Subcutaneous abdominal adipose tissue (tissue), 5 donors: ENCODE measurements at regions not wholly inside any gene's neighbourhood (a gene's known extent, or its start where the extent isn't known, plus 50 kb on each side); places are given as distances from the start of the nearest gene placed in this dataset.
"Not testable (repeated sequence)": the region's sequence is repeated elsewhere in the genome, so short reads cannot be mapped to it uniquely, and the experiment has no call there.

Source experiments
- H3K27ac ChIP-seq: one replicate; pipeline ENCODE4 v1.7.0; 2013; ENCODE audit warnings: low read depth, mild to moderate bottlenecking, inconsistent platforms, low read length, moderate library complexity
- H3K27me3 ChIP-seq, 5 donors: one replicate each; pipeline ENCODE4 v1.7.0; 2013; ENCODE audit warnings: low read length in 5 of 5, inconsistent platforms in 1 of 5; ENCODE audit not compliant: control insufficient read depth in 5 of 5, insufficient read depth in 4 of 5
- H3K36me3 ChIP-seq, 5 donors: one replicate each; pipeline ENCODE4 v1.7.0; 2013; ENCODE audit warnings: low read length in 5 of 5; ENCODE audit not compliant: control insufficient read depth in 5 of 5, insufficient read depth in 5 of 5
- H3K4me1 ChIP-seq, 5 donors: one replicate each; pipeline ENCODE4 v1.7.0; 2013; ENCODE audit warnings: low read length in 5 of 5, mild to moderate bottlenecking in 3 of 5, moderate library complexity in 1 of 5; ENCODE audit not compliant: control insufficient read depth in 5 of 5, insufficient read depth in 5 of 5
- H3K4me3 ChIP-seq, 5 donors: one replicate each; pipeline ENCODE4 v1.7.0; 2013; ENCODE audit warnings: low read length in 5 of 5, low read depth in 1 of 5
- H3K9ac ChIP-seq, 5 donors: one replicate each; pipeline ENCODE4 v1.7.0; 2013; ENCODE audit warnings: low read length in 5 of 5, mild to moderate bottlenecking in 4 of 5, moderate library complexity in 3 of 5
- H3K9me3 ChIP-seq, 5 donors: one replicate each; pipeline ENCODE4 v1.7.0; 2013; ENCODE audit warnings: low read length in 5 of 5; ENCODE audit not compliant: control insufficient read depth in 5 of 5
- donor health status: healthy.
- donor health status: healthy.
- donor health status: healthy.
- donor health status: healthy.
- donor health status: healthy.

DNA sequence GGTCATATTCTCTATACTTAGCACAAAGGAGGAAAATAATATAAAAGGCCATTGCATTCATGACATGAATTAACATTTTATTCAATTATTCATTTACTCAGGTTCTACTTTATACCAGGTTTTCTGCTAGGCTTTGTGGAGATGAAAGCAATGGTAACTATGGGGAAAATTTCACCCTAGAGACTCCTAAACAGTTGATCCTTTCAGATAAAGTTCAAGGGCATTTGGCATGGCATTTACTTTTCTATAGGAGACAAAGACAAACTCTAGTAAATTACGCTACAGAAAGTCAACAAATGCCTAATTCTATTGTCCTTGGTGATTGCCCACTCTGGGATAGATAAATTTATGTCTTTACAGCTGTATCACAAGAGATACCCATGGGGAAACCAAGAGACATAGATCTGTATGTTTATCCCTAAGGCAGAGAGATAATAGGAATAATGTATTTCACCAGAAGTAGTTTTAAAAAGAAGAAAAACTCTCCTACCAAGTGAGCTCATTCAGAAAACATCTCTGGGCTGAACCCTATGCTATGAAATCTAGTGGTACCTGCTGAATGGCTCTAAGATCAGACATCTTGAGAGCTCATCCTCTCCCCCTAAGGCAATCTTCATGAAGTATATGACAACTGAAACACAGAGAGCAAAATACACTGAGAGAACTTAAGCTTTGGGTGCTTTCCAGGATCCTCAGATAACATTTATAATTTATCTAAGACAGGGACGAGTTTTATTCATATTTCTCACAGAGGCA lies 316.7 kb downstream of the ANTXR2 start:
- Histone ChIP-seq H3K9ac (no peak overlapping the region), H3K27ac (no peak overlapping the region), H3K36me3 (no peaks in the 10 kb centered on the region), H3K4me3 (no peak overlapping the region), H3K27me3 (no peaks in the 10 kb centered on the region), H3K4me1 (no peaks in the 10 kb centered on the region), H3K9me3 (no peaks in the 10 kb centered on the region)

DNA sequence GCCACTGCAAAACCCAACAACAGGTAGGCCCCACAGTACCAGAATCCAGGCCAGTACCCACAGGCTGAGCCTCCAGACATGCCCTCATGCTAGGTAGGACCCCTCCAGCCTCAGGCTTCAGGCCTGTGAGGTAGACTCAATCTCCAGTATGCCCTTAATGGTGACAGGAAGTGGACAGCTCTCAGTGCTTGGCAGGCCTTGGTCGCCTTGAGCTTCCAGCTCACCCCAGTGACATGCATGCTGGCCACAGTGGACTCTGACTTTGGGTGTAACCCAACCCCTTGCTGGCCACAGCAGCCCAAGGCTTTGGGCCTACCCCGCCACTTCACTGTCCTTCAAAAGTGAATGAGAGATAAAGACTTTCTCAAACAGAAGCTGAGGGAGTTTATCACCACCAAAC lies 324.2 kb downstream of the ANTXR2 start:
- Histone ChIP-seq H3K4me1 (no peaks in the 10 kb centered on the region), H3K27me3 (no peaks in the 10 kb centered on the region), H3K27ac (no peak overlapping the region), H3K9me3 (no peaks in the 10 kb centered on the region), H3K36me3 (no peaks in the 10 kb centered on the region), H3K4me3 (no peak overlapping the region), H3K9ac (no peak overlapping the region)

DNA sequence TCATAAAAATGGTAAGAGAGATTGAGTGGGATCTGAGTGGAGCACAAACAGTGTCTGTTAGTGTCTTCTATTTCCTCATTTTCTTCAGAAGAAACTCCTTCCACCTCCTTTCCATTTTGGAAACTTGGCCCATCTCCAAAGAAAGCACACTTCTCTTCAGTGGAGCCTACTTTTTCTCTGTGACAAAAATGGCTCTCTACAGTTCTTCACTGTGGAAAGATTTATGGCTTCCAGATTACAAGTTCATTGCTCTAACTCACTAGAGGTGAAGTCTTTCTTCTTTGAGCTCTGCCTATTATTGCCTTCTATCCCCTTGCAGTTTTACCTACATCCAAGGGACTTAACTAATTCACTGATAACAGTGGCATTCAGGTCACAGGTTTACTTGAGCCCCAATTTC lies 325.8 kb downstream of the ANTXR2 start:
- Histone ChIP-seq H3K4me1 (no peaks in the 10 kb centered on the region), H3K9ac (no peak overlapping the region), H3K9me3 (no peaks in the 10 kb centered on the region), H3K36me3 (no peaks in the 10 kb centered on the region), H3K4me3 (no peak overlapping the region), H3K27ac (no peak overlapping the region), H3K27me3 (no peaks in the 10 kb centered on the region)

DNA sequence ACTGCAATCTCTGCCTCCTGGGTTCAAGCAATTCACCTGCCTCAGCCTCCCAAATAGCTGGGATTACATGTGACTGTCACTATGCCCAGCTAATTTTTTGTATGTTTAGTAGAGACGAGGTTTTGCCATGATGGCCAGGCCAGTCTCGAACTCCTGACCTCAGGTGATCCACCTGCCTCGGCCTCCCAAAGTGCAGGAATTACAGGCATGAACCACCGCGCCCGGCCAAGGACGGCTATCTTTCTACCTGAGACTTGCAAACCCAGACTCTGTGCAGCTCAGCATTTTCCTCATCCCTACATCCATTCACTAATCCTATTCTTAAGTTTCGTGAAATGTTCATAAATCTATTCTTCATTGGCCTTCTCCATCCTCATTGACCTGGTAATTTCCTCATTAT lies 330.0 kb downstream of the ANTXR2 start:
- H3K36me3 ChIP-seq, result no peaks in the 10 kb centered on the region
- H3K4me1 ChIP-seq, result no peaks in the 10 kb centered on the region
- no peak overlapping the region for H3K9ac ChIP-seq
- H3K27me3 ChIP-seq, result no peaks in the 10 kb centered on the region
- H3K9me3 ChIP-seq, result no peaks in the 10 kb centered on the region
- no peak overlapping the region for H3K27ac ChIP-seq
- no peak overlapping the region for H3K4me3 ChIP-seq

DNA sequence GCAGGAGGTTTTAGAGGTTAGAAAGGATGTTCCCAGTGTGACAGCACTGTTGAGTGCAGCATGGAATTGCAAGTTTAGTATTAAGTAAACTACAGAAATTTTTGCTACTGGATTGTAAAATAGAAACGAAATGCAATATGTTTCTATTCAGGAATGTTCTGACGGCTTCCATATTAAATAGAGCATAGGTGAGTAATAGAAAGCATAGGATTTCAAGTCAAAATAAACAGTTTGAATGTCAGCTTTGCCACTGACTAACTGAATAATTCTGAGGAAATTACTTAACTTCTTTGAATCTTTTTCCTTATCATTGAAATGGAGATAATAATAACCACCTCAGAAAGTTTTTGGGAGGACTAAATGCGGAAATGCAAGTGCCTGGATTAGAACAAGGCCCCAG lies 331.9 kb upstream of the GK2 start:
- H3K4me3 ChIP-seq, result no peak overlapping the region
- no peaks in the 10 kb centered on the region for H3K4me1 ChIP-seq
- H3K9ac ChIP-seq, result no peak overlapping the region
- H3K36me3 ChIP-seq, result no peaks in the 10 kb centered on the region
- H3K9me3 ChIP-seq, result no peaks in the 10 kb centered on the region
- H3K27ac ChIP-seq, result no peak overlapping the region
- H3K27me3 ChIP-seq, result no peaks in the 10 kb centered on the region

DNA sequence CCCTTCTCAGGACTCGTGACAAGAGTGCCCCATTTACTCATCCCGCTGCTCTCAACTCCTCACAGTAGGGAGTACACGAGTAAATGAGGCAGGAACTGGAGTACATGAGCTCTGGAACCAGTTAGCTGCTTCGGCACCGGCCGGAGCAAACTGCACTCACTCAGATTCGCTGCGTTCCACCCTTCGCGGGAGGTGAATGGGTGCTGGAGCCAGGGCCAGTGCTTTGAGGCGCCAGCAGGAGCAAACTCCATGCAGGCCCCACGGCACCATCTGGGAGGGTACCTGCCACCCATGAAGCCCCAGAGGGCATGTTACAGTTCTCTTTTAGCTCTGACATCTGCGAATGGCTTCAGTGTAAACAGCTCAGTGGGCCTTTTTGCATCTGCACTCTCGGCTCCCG lies 315.5 kb upstream of the GK2 start:
- H3K4me3 ChIP-seq, result no peak overlapping the region
- no peak overlapping the region for H3K27ac ChIP-seq
- no peaks in the 10 kb centered on the region for H3K27me3 ChIP-seq
- H3K4me1 ChIP-seq, result no peaks in the 10 kb centered on the region
- no peak overlapping the region for H3K9ac ChIP-seq
- no peaks in the 10 kb centered on the region for H3K36me3 ChIP-seq
- no peaks in the 10 kb centered on the region for H3K9me3 ChIP-seq

DNA sequence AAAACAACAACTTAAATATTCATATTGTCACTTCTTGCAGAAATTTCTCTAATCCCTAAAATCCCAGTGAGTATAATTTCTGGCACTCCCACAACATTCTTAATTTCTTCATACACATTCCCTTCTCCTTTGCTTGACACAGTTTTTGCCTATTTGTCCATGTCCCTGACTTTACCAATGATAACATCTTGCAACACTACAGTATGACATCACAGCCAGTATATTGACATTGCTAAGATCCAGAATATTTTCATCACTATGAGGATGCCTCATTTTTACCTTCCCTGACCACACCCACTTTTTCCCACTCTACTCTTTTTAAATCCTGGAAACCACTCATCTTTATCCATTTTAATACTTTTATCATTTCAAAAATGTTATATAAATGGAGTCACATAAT lies 292.3 kb upstream of the GK2 start:
- H3K27me3 ChIP-seq, result no peaks in the 10 kb centered on the region
- no peak overlapping the region for H3K4me3 ChIP-seq
- no peaks in the 10 kb centered on the region for H3K36me3 ChIP-seq
- no peak overlapping the region for H3K9ac ChIP-seq
- H3K9me3 ChIP-seq, result peaks cover 0 to 5% (median 0%) of the 10 kb centered on the region in 5 donors
- H3K4me1 ChIP-seq, result no peaks in the 10 kb centered on the region
- H3K27ac ChIP-seq, result no peak overlapping the region

DNA sequence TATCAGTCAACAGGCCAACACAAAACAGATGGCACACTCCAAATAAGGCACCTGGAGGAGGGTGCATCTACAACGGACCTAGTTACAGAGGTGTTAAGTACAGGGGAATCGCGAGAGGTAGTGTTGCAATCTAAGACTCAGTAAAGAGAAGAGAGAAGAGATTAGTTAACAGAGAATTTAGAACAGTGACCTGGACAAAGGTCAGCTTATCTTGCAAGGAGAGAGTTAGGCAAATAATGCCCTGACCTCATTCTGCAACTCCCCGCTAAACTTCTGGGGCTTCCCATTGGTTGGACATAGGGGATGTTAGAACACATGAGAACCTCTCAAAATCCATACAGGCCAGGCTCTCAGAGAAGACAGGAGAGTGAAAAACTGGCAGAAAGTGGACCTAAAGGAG lies 289.4 kb upstream of the GK2 start:
- H3K9me3 ChIP-seq, result peaks cover 0 to 14% (median 5%) of the 10 kb centered on the region in 5 donors
- no peaks in the 10 kb centered on the region for H3K27me3 ChIP-seq
- no peak overlapping the region for H3K27ac ChIP-seq

DNA sequence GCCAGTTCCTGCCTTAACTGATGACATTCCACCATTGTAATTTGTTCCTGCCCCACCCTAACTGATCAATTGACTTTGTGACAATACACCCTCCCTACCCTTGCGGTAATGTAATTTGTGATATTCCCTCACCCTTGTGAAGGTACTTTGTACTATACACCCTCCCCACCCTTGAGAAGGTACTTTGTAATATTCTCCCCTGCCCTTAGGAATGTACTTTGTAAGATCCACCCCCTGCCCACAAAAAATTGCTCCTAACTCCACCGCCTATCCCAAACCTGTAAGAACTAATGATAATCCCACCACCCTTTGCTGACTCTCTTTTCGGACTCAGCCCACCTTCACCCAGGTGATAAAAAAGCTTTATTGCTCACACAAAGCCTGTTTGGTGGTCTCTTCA lies 288.5 kb upstream of the GK2 start:
- not testable (repeated sequence) for H3K36me3 ChIP-seq, H3K4me1 ChIP-seq, H3K4me3 ChIP-seq, H3K27ac ChIP-seq, H3K27me3 ChIP-seq, H3K9ac ChIP-seq
- H3K9me3 ChIP-seq, result peaks cover 0 to 14% (median 5%) of the 10 kb centered on the region in 5 donors

More for the DNA sequence above, 289.4 kb upstream of the GK2 start:
- no peak overlapping the region for H3K4me3 ChIP-seq
- H3K4me1 ChIP-seq, result no peaks in the 10 kb centered on the region
- no peak overlapping the region for H3K9ac ChIP-seq
- H3K36me3 ChIP-seq, result no peaks in the 10 kb centered on the region

DNA sequence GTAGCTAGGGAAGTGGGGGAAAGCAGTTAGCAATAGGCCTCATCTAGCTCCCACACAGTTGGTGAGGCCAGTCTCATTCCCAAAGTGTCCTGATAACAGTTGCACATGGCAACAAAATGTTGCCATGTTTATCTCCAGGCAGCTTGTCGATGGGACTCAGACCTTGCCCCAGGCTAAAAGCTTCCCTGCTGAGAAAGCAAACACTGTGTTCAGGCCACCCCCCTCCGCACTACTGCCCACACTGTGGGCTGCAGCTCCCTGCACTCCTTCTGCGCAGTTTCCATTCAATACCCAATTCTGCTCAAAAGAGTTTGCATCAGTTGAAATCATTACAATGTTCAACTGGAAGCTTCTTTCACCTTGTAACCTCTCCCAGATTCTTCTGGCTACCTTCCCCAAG lies 287.8 kb upstream of the GK2 start:
- Histone ChIP-seq H3K36me3 (no peaks in the 10 kb centered on the region), H3K27me3 (no peaks in the 10 kb centered on the region), H3K9ac (no peak overlapping the region), H3K9me3 (peaks cover 0 to 14% (median 5%) of the 10 kb centered on the region in 5 donors), H3K4me3 (no peak overlapping the region), H3K4me1 (no peaks in the 10 kb centered on the region), H3K27ac (no peak overlapping the region)
